Vagina (tissue), 2 donors: ENCODE measurements at regions not wholly inside any gene's neighbourhood (a gene's known extent, or its start where the extent isn't known, plus 50 kb on each side); places are given as distances from the start of the nearest gene placed in this dataset.

Source experiments
- DNase-seq, 2 donors: peaks; one replicate each; pipeline ENCODE4 v3.0.0-alpha.2; 2017; ENCODE audit errors: extremely low spot score in 2 of 2
- H3K27ac ChIP-seq: fragments of 200-600 bp; sonication (generic); one replicate; pipeline ENCODE4 v1.5.1; 2019
- H3K27me3 ChIP-seq: fragments of 200-600 bp; sonication (generic); one replicate; pipeline ENCODE4 v1.5.1; 2019
- H3K36me3 ChIP-seq, 2 donors: fragments of 200-600 bp; sonication (generic); one replicate each; pipeline ENCODE4 v1.5.1; 2017 to 2019
- H3K4me1 ChIP-seq: fragments of 200-600 bp; sonication (generic); one replicate; pipeline ENCODE4 v1.5.1; 2019
- H3K4me3 ChIP-seq, 2 donors: fragments of 200-600 bp; sonication (generic); 1 replicate in 1 of 2; 2 replicates in 1 of 2; pipeline ENCODE4 v1.5.1; 2016 to 2019
- H3K9me3 ChIP-seq: fragments of 200-600 bp; sonication (generic); one replicate; pipeline ENCODE4 v1.5.1; 2019
- CTCF ChIP-seq, 3 experiments: fragments of 450-650 bp in 2 of 3; fragments of 200-600 bp in 1 of 3; sonication (generic) in 1 of 3; IDR thresholded peaks; one replicate each; pipeline ENCODE4 v1.5.1; 2017 to 2019; ENCODE audit warnings: antibody characterized with exemption in 3 of 3, mild to moderate bottlenecking in 2 of 3, moderate library complexity in 2 of 3
- POLR2A ChIP-seq, 2 donors: fragments of 450-650 bp; IDR thresholded peaks; one replicate each; pipeline ENCODE4 v1.6.1; 2017; ENCODE audit warnings: antibody characterized with exemption in 2 of 2, mild to moderate bottlenecking in 2 of 2, moderate library complexity in 2 of 2
- POLR2AphosphoS5 ChIP-seq, 2 donors: sonication (generic); formaldehyde crosslinking; IDR thresholded peaks; one replicate each; pipeline ENCODE4 v1.9.0; 2017; ENCODE audit warnings: antibody characterized with exemption in 2 of 2, mild to moderate bottlenecking in 2 of 2, low read depth in 1 of 2; ENCODE audit not compliant: insufficient read depth in 1 of 2
- intact Hi-C: fragments of 100-400 bp; cut with DNase I; formaldehyde crosslinking; loops from one replicate; pipeline ENCODE4 v1.15.1; 2023

DNA sequence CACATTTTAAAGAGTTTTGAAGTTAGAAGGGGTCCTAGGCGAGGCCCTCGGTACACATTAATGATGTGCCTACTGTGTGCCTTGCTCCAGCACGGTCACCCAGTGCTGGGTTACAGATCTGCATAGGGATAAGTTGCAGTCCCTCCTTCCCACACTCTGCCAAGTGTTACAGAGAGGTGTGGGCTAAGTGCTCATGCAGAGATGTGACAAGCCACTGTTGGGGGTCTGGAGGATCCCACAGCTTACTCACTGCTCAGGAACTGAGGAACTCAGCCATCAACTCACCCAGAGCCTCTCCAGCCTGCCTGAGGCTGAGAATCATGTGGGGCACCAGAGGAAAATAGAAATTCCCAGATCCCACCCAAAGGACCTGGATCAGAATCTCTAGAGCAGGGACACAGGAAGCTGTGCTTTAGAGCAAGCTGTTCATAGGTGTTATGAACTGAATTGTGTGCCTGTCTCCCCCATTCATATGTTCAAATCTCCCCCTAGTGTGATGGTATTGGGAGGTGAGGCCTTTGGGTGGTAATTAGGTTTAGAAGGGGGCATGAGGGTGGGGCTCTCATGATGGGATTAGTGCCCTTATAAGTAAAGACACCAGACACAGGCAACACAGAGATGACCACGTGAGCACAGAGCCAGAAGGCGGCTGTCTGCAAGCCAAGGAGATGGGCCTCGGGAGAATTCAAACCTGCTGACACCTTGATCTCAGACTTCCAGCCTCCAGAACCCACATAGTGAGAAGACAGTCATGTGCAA, 164.1 kb downstream of the HSD17B3 start:
- intact Hi-C loops, result no loop called here
- no peak for DNase-seq
- Histone ChIP-seq H3K4me1 (peaks cover 44% of the 10 kb centered on the region), H3K9me3 (no peaks in the 10 kb centered on the region), H3K27ac (peak overlapping the region; percentile 78), H3K4me3 (peak overlapping the region; percentile 19 to 29), H3K36me3 (no peaks in the 10 kb centered on the region), H3K27me3 (no peaks in the 10 kb centered on the region)
- no peak for TF ChIP-seq POLR2A (IDR thresholded peaks at IDR 0.05)
- no peak for TF ChIP-seq POLR2AphosphoS5 (IDR thresholded peaks at IDR 0.05; ENCODE audit: insufficient read depth in 1 of 2, low read depth in 1 of 2)
- TF ChIP-seq CTCF (IDR thresholded peaks at IDR 0.05), result no peak

DNA sequence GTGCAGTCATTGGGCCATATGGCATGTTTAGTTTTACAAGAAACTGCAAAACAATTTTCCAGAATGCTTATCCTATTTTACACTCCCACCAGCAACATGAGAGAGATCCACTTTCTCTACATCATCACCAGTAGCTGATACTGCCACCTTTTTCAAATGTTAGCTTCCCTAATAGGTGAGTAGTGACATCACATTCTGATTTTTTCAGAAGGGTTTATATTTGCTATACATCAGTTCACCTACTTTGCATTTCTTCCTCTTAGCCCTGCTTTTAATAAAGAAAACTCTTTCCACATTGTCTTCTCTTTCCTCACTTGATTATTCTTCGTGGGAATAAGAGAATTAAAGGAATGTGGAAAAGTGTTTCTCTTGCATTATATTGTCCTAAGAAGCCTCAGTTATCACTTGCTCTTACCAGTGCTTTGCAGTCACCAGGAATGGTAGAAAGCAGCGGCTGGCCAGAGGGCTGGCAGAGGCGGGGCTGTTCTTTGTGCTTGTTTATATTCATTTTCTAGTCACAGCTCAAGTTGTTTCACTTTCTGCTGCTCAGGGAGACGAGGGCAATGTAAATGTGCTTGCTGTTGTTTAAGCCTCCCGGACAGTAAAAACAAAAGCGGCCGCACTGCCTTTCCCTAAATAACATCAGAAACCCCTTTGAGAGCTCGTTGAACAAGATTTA, 164.8 kb downstream of the HSD17B3 start:
- Histone ChIP-seq H3K9me3 (no peaks in the 10 kb centered on the region), H3K27me3 (no peaks in the 10 kb centered on the region), H3K36me3 (no peaks in the 10 kb centered on the region), H3K27ac (peak overlapping the region; percentile 78), H3K4me1 (peaks cover 44% of the 10 kb centered on the region), H3K4me3 (peak overlapping the region; percentile 19 to 29)
- DNase-seq, result no peak
- intact Hi-C loops, result no loop called here
- TF ChIP-seq CTCF (IDR thresholded peaks at IDR 0.05) (no peak), POLR2A (IDR thresholded peaks at IDR 0.05) (no peak), POLR2AphosphoS5 (IDR thresholded peaks at IDR 0.05; ENCODE audit: insufficient read depth in 1 of 2, low read depth in 1 of 2) (no peak)

GRCh38 chr9:96135753-96136290, 166.2 kb downstream of the HSD17B3 start:
- Histone ChIP-seq H3K9me3 (no peaks in the 10 kb centered on the region), H3K27ac (no peak overlapping the region), H3K27me3 (no peaks in the 10 kb centered on the region), H3K4me1 (peaks cover 43% of the 10 kb centered on the region), H3K4me3 (no peak overlapping the region), H3K36me3 (no peaks in the 10 kb centered on the region)
- DNase-seq, result no peak
- TF ChIP-seq CTCF (IDR thresholded peaks at IDR 0.05) (no peak), POLR2AphosphoS5 (IDR thresholded peaks at IDR 0.05; ENCODE audit: insufficient read depth in 1 of 2, low read depth in 1 of 2) (no peak), POLR2A (IDR thresholded peaks at IDR 0.05) (no peak)
- intact Hi-C loops, result no loop called here

- Histone ChIP-seq H3K9me3 (no peaks in the 10 kb centered on the region), H3K4me1 (peaks cover 37% of the 10 kb centered on the region), H3K27me3 (no peaks in the 10 kb centered on the region), H3K27ac (no peak overlapping the region), H3K36me3 (no peaks in the 10 kb centered on the region), H3K4me3 (no peak overlapping the region)
- TF ChIP-seq CTCF (IDR thresholded peaks at IDR 0.05), result no peak
- no peak for TF ChIP-seq POLR2A (IDR thresholded peaks at IDR 0.05)
- no peak for TF ChIP-seq POLR2AphosphoS5 (IDR thresholded peaks at IDR 0.05; ENCODE audit: insufficient read depth in 1 of 2, low read depth in 1 of 2)
- intact Hi-C loops, result no loop called here
- no peak for DNase-seq
Measured at GRCh38 chr9:96135076-96135752, 166.8 kb downstream of the HSD17B3 start.
